IMR-90 (cell line): ENCODE measurements at regions not wholly inside any gene's neighbourhood (a gene's known extent, or its start where the extent isn't known, plus 50 kb on each side); places are given as distances from the start of the nearest gene placed in this dataset.

ENCODE experiments used
- ATAC-seq: fragments of 200-7000 bp; cut with Tn5 transposase; 2 replicates; pipeline ENCODE4 v1.9.1; 2020; ENCODE audit warnings: low read depth, mild to moderate bottlenecking, moderate library complexity
- BruUV-seq: library from RNA; stranded (reverse); fragments of 400-500 nt; replicated peaks from 2 replicates; lab custom pipeline; 2021; lab: Mats Ljungman, UMichigan
- CTCF ChIA-PET: fragments of 300-600 bp; formaldehyde crosslinking; extraction: SDS; loops from one replicate; lab custom pipeline; 2021; ENCODE audit warnings: antibody characterized with exemption; lab: Yijun Ruan, JAX
- POLR2A ChIA-PET: fragments of 300-600 bp; sonication (Branson Sonifier 250); formaldehyde crosslinking; loops from one replicate; lab custom pipeline; 2022; ENCODE audit warnings: antibody characterized with exemption; ENCODE audit not compliant: unreplicated experiment; lab: Charles Lee
- DNase-seq: peaks from one replicate; pipeline ENCODE4 v3.0.0; 2013
- H2AFZ ChIP-seq: replicated peaks from 2 replicates; pipeline ENCODE3; 2013; ENCODE audit warnings: low read length, mild to moderate bottlenecking; ENCODE audit not compliant: poor library complexity
- H2AK5ac ChIP-seq: 2 replicates; pipeline ENCODE4 v1.6.1; 2013; ENCODE audit warnings: low read depth, low read length, inconsistent platforms
- H2AK9ac ChIP-seq: replicated peaks from 2 replicates; pipeline ENCODE3; 2013; ENCODE audit warnings: mild to moderate bottlenecking, low read depth, low read length, moderate library complexity; ENCODE audit not compliant: poor library complexity
- H2BK120ac ChIP-seq: 2 replicates; pipeline ENCODE4 v1.6.1; 2013; ENCODE audit warnings: low read depth, low read length, inconsistent platforms
- H2BK15ac ChIP-seq: 3 replicates; pipeline ENCODE4 v1.6.1; 2013; ENCODE audit warnings: low read depth, low read length, inconsistent platforms
- H2BK20ac ChIP-seq: 2 replicates; pipeline ENCODE4 v1.6.1; 2013; ENCODE audit warnings: low read depth, mild to moderate bottlenecking, inconsistent platforms, low read length, moderate library complexity
- H2BK5ac ChIP-seq: 2 replicates; pipeline ENCODE4 v1.6.1; 2013; ENCODE audit warnings: mild to moderate bottlenecking, low read depth, low read length, inconsistent platforms; ENCODE audit not compliant: poor library complexity, severe bottlenecking
- H3K14ac ChIP-seq: replicated peaks from 2 replicates; pipeline ENCODE4 v1.6.1; 2013; ENCODE audit warnings: low read depth, low read length, inconsistent platforms
- H3K18ac ChIP-seq: 2 replicates; pipeline ENCODE4 v1.6.1; 2013; ENCODE audit warnings: low read depth, low read length, control low read depth
- H3K23ac ChIP-seq: 2 replicates; pipeline ENCODE4 v1.6.1; 2013; ENCODE audit warnings: low read depth, low read length, inconsistent platforms
- H3K27ac ChIP-seq: 2 replicates; pipeline ENCODE4 v1.5.1; 2013; ENCODE audit warnings: mild to moderate bottlenecking, control low read depth, low read length; ENCODE audit not compliant: insufficient read depth
- H3K27me3 ChIP-seq: 2 replicates; pipeline ENCODE4 v1.6.1; 2013; ENCODE audit warnings: low read length; ENCODE audit not compliant: control insufficient read depth, insufficient read depth
- H3K36me3 ChIP-seq: 2 replicates; pipeline ENCODE4 v1.6.1; 2013; ENCODE audit warnings: low read length, mixed read lengths; ENCODE audit not compliant: control insufficient read depth, insufficient read depth
- H3K4ac ChIP-seq: 2 replicates; pipeline ENCODE4 v1.6.1; 2013; ENCODE audit warnings: low read depth, low read length, inconsistent platforms
- H3K4me1 ChIP-seq: 2 replicates; pipeline ENCODE4 v1.6.1; 2013; ENCODE audit warnings: low read length, mixed read lengths; ENCODE audit not compliant: control insufficient read depth, insufficient read depth
- H3K4me2 ChIP-seq: 2 replicates; pipeline ENCODE4 v1.6.1; 2013; ENCODE audit warnings: low read depth, mild to moderate bottlenecking, control low read depth, low read length, moderate library complexity
- H3K4me3 ChIP-seq: 2 replicates; pipeline ENCODE4 v1.5.1; 2013; ENCODE audit warnings: low read depth, mild to moderate bottlenecking, control low read depth, low read length, moderate library complexity; ENCODE audit not compliant: insufficient read depth
- H3K56ac ChIP-seq: 2 replicates; pipeline ENCODE4 v1.6.1; 2013; ENCODE audit warnings: low read length, inconsistent platforms; ENCODE audit not compliant: insufficient read depth; ENCODE audit errors: extremely low read depth
- H3K79me1 ChIP-seq, 2 experiments: 2 replicates each; pipeline ENCODE4 v1.6.1; 2013; ENCODE audit warnings: low read length in 2 of 2, inconsistent platforms in 1 of 2, low read depth in 1 of 2
- H3K9ac ChIP-seq: 2 replicates; pipeline ENCODE4 v1.6.1; 2013; ENCODE audit warnings: low read depth, low read length, control low read depth
- H3K9me1 ChIP-seq: 2 replicates; pipeline ENCODE4 v1.6.1; 2013; ENCODE audit warnings: low read length, inconsistent platforms; ENCODE audit not compliant: insufficient read depth
- H3K9me3 ChIP-seq: 2 replicates; pipeline ENCODE4 v1.6.1; 2013; ENCODE audit warnings: low read length; ENCODE audit not compliant: control insufficient read depth, insufficient read depth
- H4K20me1 ChIP-seq: 2 replicates; pipeline ENCODE4 v1.6.1; 2013; ENCODE audit warnings: low read length, inconsistent platforms; ENCODE audit not compliant: insufficient read depth
- H4K5ac ChIP-seq: 2 replicates; pipeline ENCODE4 v1.6.1; 2013; ENCODE audit warnings: mild to moderate bottlenecking, low read depth, low read length, control low read depth
- H4K8ac ChIP-seq, 2 experiments: 2 replicates each; pipeline ENCODE4 v1.6.1; 2013; ENCODE audit warnings: low read depth in 2 of 2, low read length in 2 of 2, control low read depth in 1 of 2, inconsistent platforms in 1 of 2
- H4K91ac ChIP-seq: 2 replicates; pipeline ENCODE4 v1.6.1; 2013; ENCODE audit warnings: low read depth, low read length, inconsistent platforms; ENCODE audit not compliant: insufficient read depth
- BHLHE40 ChIP-seq: fragments of 150-350 bp; IDR thresholded peaks from 2 replicates; pipeline ENCODE4 v1.6.1; 2016; ENCODE audit warnings: mild to moderate bottlenecking, low read depth, low read length
- CEBPB ChIP-seq: IDR thresholded peaks from 2 replicates; pipeline ENCODE4 v1.6.1; 2012; ENCODE audit warnings: low read depth, low read length, improper control_type of control experiment
- CHD1 ChIP-seq: IDR thresholded peaks from 2 replicates; pipeline ENCODE4 v1.6.1; 2012; ENCODE audit warnings: low read depth, low read length, improper control_type of control experiment
- CTCF ChIP-seq: conservative IDR thresholded peaks from 2 replicates; pipeline ENCODE4 v1.5.1; 2012; ENCODE audit warnings: mild to moderate bottlenecking, low read depth, low read length, improper control_type of control experiment
- ELK1 ChIP-seq: fragments of 150-350 bp; IDR thresholded peaks from 2 replicates; pipeline ENCODE4 v1.6.1; 2016; ENCODE audit warnings: low read depth, mild to moderate bottlenecking, low read length, moderate library complexity, borderline replicate concordance
- FOS ChIP-seq: fragments of 150-350 bp; IDR thresholded peaks from 2 replicates; pipeline ENCODE4 v1.6.1; 2016; ENCODE audit warnings: low read depth, low read length
- MAFK ChIP-seq: IDR thresholded peaks from 2 replicates; pipeline ENCODE4 v1.6.1; 2012; ENCODE audit warnings: low read depth, low read length, improper control_type of control experiment
- MAZ ChIP-seq: IDR thresholded peaks from 2 replicates; pipeline ENCODE4 v1.6.1; 2012; ENCODE audit warnings: low read depth, mild to moderate bottlenecking, low read length, improper control_type of control experiment, moderate library complexity, borderline replicate concordance
- NFE2L2 ChIP-seq: fragments of 150-350 bp; IDR thresholded peaks from 2 replicates; pipeline ENCODE4 v1.6.1; 2016; ENCODE audit warnings: low read depth, mild to moderate bottlenecking, low read length
- POLR2A ChIP-seq: IDR thresholded peaks from 2 replicates; pipeline ENCODE4 v1.6.1; 2012; ENCODE audit warnings: mild to moderate bottlenecking, low read depth, low read length
- RAD21 ChIP-seq: IDR thresholded peaks from 2 replicates; pipeline ENCODE4 v1.6.1; 2012; ENCODE audit warnings: low read length, improper control_type of control experiment
- RCOR1 ChIP-seq: IDR thresholded peaks from 2 replicates; pipeline ENCODE4 v1.6.1; 2012; ENCODE audit warnings: mild to moderate bottlenecking, low read length, improper control_type of control experiment; ENCODE audit not compliant: insufficient replicate concordance
- RFX5 ChIP-seq: IDR thresholded peaks from 2 replicates; pipeline ENCODE4 v1.8.0; 2012; ENCODE audit warnings: low read depth, mild to moderate bottlenecking, low read length, moderate library complexity
- SMC3 ChIP-seq: fragments of 150-350 bp; IDR thresholded peaks from 2 replicates; pipeline ENCODE4 v1.6.1; 2016; ENCODE audit warnings: low read depth, mild to moderate bottlenecking, antibody characterized with exemption, low read length, moderate library complexity
- USF2 ChIP-seq: fragments of 150-350 bp; IDR thresholded peaks from 2 replicates; pipeline ENCODE4 v1.6.1; 2017; ENCODE audit warnings: mild to moderate bottlenecking, antibody characterized with exemption, low read length, low read depth
- WGBS, 2 experiments: methylation state at CpG; one replicate each; pipeline versions ENCODE4 v1.1.5 to v1.1.7; 2013; ENCODE audit warnings: missing lambda C conversion rate in 2 of 2; ENCODE audit not compliant: insufficient read length in 1 of 2; ENCODE audit errors: extremely low coverage in 2 of 2; 5-methylcytosine and 5-hydroxymethylcytosine counted together
- dilution Hi-C: fragments of 300-500 bp; cut with HindIII; formaldehyde crosslinking; loops from one replicate; pipeline ENCODE4 v1.14.3; 2018; ENCODE audit warnings: low sequenced_read_pairs; ENCODE audit not compliant: unreplicated experiment
- in situ Hi-C: fragments of 300-500 bp; cut with MboI; formaldehyde crosslinking; loops from 3 replicates; pipeline ENCODE4 v1.14.3; 2019; ENCODE audit warnings: low sequenced_read_pairs, inconsistent platforms, mixed read lengths
- intact Hi-C: fragments of 100-400 bp; cut with micrococcal nuclease; formaldehyde crosslinking; loops from 2 replicates; pipeline ENCODE4 v1.10.0; 2022

- dilution Hi-C loops: no loop called here
- intact Hi-C loops: no loop called here
- H2AK5ac ChIP-seq: no peak overlapping the region
- H2BK5ac ChIP-seq: no peak overlapping the region
- H3K23ac ChIP-seq: no peak overlapping the region
- CTCF ChIA-PET: no interaction called here
- H3K79me1 ChIP-seq: no peaks in the 10 kb centered on the region
- H3K9ac ChIP-seq: no peak overlapping the region
- H3K18ac ChIP-seq: no peak overlapping the region
- POLR2A ChIA-PET: no interaction called here
- H4K8ac ChIP-seq: no peak overlapping the region
- no peak overlapping the region for H2AFZ ChIP-seq
- peaks cover 4% of the 10 kb centered on the region; the same call in 1 of the 2 replicates for H3K9me3 ChIP-seq
- no peak overlapping the region for H3K14ac ChIP-seq
- no peaks in the 10 kb centered on the region for H3K36me3 ChIP-seq
- no peak overlapping the region for H3K27ac ChIP-seq
- H3K4me2 ChIP-seq: no peak overlapping the region
- DNase-seq: no peak
- H2BK15ac ChIP-seq: no peak overlapping the region
- no peak overlapping the region for H3K56ac ChIP-seq
- no peak overlapping the region for H2BK120ac ChIP-seq
- no peaks in the 10 kb centered on the region for H3K4me1 ChIP-seq
- no peaks in the 10 kb centered on the region for H3K9me1 ChIP-seq
- no peak overlapping the region for H4K91ac ChIP-seq
- in situ Hi-C loops: no loop called here
- ATAC-seq: no peak
- no peak overlapping the region for H2AK9ac ChIP-seq
- no peak overlapping the region for H3K4me3 ChIP-seq
- no TSS peak for BruUV-seq
- H4K5ac ChIP-seq: no peak overlapping the region
- no peak overlapping the region for H2BK20ac ChIP-seq
- WGBS, 2 experiments: 72% methylated on average over 2 of the region's 7 CpGs; no CpG with 5 or more reads in 1 of the 2 experiments
- H3K27me3 ChIP-seq: no peaks in the 10 kb centered on the region
- no peak overlapping the region for H3K4ac ChIP-seq
- TF ChIP-seq RAD21 (no peak), CEBPB (no peak), RCOR1 (no peak), POLR2A (no peak), USF2 (no peak), NFE2L2 (no peak), BHLHE40 (no peak), CHD1 (no peak), RFX5 (no peak), FOS (no peak), CTCF (no peak), MAZ (no peak), MAFK (no peak), SMC3 (no peak), ELK1 (no peak)
- H4K20me1 ChIP-seq: no peaks in the 10 kb centered on the region
These were observed 404.6 kb downstream of the DMRT2 start for GRCh38 chr9:1454616-1455347.
